ENCODE measurements at regions not wholly inside any gene's neighbourhood (a gene's known extent, or its start where the extent isn't known, plus 50 kb on each side); places are given as distances from the start of the nearest gene placed in this dataset.
A peak's percentile ranks its signal among the peaks of the same experiment; 100 is the strongest.

DNA sequence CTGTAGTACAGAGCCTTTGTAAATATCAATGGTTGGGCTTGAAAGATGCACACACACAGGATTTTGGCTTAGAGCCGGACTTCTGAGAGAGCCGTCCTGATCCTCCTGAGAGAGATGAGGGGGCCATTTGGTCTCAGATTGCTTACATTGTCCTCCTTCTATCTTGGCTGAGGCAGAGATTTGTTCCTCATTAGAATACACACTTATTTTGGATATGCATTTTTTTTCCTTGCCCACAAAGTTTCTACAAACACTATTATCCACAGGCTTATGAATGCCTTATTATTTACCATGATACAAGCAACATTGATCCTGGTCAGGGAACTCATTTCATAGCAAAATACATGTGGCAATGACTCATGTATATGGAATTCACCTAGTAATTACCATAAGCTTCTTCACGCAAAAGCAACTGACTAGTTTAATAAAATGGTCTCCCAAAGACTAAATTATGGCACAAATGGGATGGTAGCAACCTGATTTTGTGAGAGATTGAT lies 175.3 kb downstream of the MDFIC start:
- Histone ChIP-seq H3K4me3 (no peak overlapping the region), H3K9me3 (replicated peaks in 1 of 3) (no peaks in the 10 kb centered on the region), H3K27me3 (no peaks in the 10 kb centered on the region), H3K36me3 (replicated peaks in 1 of 2) (no peaks in the 10 kb centered on the region), H3K4me1 (replicated peaks in 1 of 2) (no peaks in the 10 kb centered on the region), H3K27ac (no peak overlapping the region)
- 64 to 80% (median 71%) methylated on average over 3 of the region's 3 CpGs for WGBS, 4 donors
- TF ChIP-seq POLR2A (IDR thresholded peaks at IDR 0.05), result no peak
- TF ChIP-seq, protein P1, sequence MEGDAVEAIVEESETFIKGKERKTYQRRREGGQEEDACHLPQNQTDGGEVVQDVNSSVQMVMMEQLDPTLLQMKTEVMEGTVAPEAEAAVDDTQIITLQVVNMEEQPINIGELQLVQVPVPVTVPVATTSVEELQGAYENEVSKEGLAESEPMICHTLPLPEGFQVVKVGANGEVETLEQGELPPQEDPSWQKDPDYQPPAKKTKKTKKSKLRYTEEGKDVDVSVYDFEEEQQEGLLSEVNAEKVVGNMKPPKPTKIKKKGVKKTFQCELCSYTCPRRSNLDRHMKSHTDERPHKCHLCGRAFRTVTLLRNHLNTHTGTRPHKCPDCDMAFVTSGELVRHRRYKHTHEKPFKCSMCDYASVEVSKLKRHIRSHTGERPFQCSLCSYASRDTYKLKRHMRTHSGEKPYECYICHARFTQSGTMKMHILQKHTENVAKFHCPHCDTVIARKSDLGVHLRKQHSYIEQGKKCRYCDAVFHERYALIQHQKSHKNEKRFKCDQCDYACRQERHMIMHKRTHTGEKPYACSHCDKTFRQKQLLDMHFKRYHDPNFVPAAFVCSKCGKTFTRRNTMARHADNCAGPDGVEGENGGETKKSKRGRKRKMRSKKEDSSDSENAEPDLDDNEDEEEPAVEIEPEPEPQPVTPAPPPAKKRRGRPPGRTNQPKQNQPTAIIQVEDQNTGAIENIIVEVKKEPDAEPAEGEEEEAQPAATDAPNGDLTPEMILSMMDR (IDR thresholded peaks at IDR 0.05), result no peak
- DNase-seq, result no peak
- intact Hi-C loops (cut with DNase I), result no loop called here

DNA sequence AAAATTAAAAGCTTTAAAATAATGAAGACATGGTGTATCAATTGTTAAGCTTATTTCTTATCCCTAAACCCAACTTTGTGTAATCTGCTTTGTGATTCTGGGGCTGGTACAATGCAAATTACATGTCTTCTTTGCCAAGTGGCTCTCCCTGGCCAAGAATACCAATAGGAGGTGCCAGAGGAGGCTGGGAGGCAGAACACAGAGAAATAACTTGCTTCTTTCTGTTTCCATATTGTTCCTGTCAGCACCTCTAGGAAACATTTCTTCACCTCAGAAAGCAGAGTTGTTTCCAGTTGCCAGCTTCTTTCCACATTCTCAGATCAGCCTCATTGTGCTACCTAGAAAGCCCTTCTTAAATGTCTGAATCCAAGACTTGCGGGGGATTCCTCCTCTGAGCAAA lies 174.4 kb downstream of the MDFIC start:
- TF ChIP-seq POLR2A (IDR thresholded peaks at IDR 0.05), result no peak
- TF ChIP-seq, protein P1 (IDR thresholded peaks at IDR 0.05), result no peak
- Histone ChIP-seq H3K36me3 (replicated peaks in 1 of 2) (no peaks in the 10 kb centered on the region), H3K27me3 (no peaks in the 10 kb centered on the region), H3K27ac (no peak overlapping the region), H3K4me3 (no peak overlapping the region), H3K9me3 (replicated peaks in 1 of 3) (no peaks in the 10 kb centered on the region), H3K4me1 (replicated peaks in 1 of 2) (no peaks in the 10 kb centered on the region)
- 94 to 100% (median 97%) methylated on average over 1 of the region's 1 CpG for WGBS, 4 donors
- DNase-seq, result peak in 1 of 7 donors; percentile 13
- intact Hi-C loops (cut with DNase I), result no loop called here

DNA sequence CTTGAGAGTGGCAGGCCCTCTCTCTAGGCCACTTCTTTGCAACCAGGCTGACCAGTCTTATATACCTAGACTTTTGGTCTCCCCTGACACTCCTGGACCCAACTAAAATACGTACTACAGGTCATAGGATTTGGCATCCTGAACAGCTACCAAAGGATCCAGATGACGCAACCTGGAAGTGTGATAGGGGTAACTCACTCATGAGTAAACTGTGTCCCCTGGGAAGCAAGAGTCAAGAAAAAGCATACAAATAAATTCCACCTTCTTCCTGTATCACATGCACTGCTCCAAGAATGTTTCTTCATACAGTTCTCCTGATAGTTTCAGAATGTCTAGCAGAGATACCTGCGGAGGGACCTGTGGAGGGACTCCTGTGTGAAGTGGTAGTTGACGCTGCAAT lies 172.3 kb downstream of the MDFIC start:
- TF ChIP-seq, protein P1 (IDR thresholded peaks at IDR 0.05), result no peak
- TF ChIP-seq POLR2A (IDR thresholded peaks at IDR 0.05), result no peak
- 91 to 95% (median 94%) methylated on average over 4 of the region's 4 CpGs for WGBS, 4 donors
- no peaks in the 10 kb centered on the region for H3K4me1 ChIP-seq (replicated peaks in 1 of 2)
- H3K36me3 ChIP-seq (replicated peaks in 1 of 2), result no peaks in the 10 kb centered on the region
- H3K27ac ChIP-seq, result no peak overlapping the region
- no peaks in the 10 kb centered on the region for H3K9me3 ChIP-seq (replicated peaks in 1 of 3)
- intact Hi-C loops (cut with DNase I), result no loop called here
- no peak for DNase-seq
- H3K27me3 ChIP-seq, result no peaks in the 10 kb centered on the region
- H3K4me3 ChIP-seq, result no peak overlapping the region

DNA sequence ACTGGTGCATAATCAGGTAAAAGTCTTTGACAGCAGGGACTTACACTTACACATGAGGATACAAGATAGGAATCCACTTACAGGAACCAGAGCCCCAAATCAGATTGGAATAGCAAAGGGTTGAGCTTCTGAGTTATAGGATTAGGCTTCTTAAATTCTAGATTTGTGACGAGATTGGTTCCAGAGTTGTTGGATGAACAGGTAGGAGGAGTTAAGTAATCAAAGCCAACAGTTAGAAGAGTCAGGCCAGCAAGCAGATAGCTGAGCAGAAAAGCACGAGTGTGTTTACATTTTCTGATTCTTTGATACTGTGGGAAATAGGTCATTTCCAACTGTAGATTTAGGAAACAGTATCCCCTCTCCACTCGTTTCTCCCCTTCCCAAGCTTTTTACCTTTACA lies 167.0 kb downstream of the MDFIC start:
- H3K27ac ChIP-seq, result no peak overlapping the region
- peaks cover 19% of the 10 kb centered on the region in 2 donors for H3K4me1 ChIP-seq (replicated peaks in 1 of 2)
- no peaks in the 10 kb centered on the region for H3K27me3 ChIP-seq
- H3K4me3 ChIP-seq, result no peak overlapping the region
- no peak for DNase-seq
- no peaks in the 10 kb centered on the region for H3K9me3 ChIP-seq (replicated peaks in 1 of 3)
- H3K36me3 ChIP-seq (replicated peaks in 1 of 2), result no peaks in the 10 kb centered on the region
- WGBS, 4 donors, result 38 to 77% (median 68%) methylated on average over 3 of the region's 3 CpGs
- TF ChIP-seq, protein P1 (IDR thresholded peaks at IDR 0.05), result no peak
- TF ChIP-seq POLR2A (IDR thresholded peaks at IDR 0.05), result no peak
- intact Hi-C loops (cut with DNase I), result no loop called here
